ENCODE measurements at regions not wholly inside any gene's neighbourhood (a gene's known extent, or its start where the extent isn't known, plus 50 kb on each side); places are given as distances from the start of the nearest gene placed in this dataset.
"Not testable (repeated sequence)": the region's sequence is repeated elsewhere in the genome, so short reads cannot be mapped to it uniquely, and the experiment has no call there.

GRCh38 chr2:147348931-147349555 is 495.8 kb upstream of the ACVR2A start:
- DNase-seq: no peak

DNA sequence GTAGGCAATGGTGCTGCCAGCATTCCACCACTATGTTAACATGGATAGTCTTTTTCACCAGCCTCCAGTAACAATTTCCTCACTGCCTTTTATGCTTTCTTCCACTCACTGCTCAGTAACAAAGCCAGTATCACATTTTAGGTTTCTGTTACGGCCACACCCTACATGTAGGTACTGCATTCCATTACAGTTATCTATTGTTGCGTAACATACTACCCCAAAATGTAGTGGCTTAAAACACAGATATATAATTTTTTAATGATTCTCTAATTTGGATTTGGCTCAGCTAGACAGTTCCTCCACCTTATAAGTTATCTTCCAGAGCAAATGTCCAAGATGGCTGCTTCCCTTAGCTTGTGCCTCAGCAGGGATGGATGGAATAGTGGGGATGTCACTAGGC is 498.7 kb upstream of the ACVR2A start:
- no peak for DNase-seq

DNA sequence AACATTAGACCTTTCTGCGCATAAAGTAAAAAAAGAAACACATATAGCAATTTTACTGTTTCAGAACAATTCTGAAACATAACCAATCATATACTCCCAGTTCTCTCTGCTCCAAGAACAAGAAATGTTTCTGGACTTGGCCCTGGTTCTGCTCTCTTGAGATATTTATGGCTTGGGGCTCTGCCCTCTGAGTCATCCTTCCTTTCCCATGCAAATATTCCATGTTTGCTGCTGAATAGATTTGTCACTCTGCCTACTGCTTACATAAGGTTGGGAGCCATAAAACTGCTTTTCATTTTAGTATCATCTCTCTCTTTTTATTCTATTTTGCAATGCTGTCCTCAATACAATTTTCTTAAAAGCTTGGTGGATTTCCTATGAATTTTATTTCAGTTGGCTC is 499.6 kb upstream of the ACVR2A start:
- DNase-seq: peak; percentile 35

- no peak for DNase-seq
Observed at GRCh38 chr2:147342329-147342728, 502.5 kb upstream of the ACVR2A start.

- peak; percentile 3 for DNase-seq
Observed at GRCh38 chr2:147331790-147332419, 512.9 kb upstream of the ACVR2A start.

GRCh38 chr2:147330925-147331324 is 513.9 kb upstream of the ACVR2A start:
- DNase-seq: no peak

- DNase-seq: no peak
Observed at GRCh38 chr2:147327613-147328012, 517.2 kb upstream of the ACVR2A start.

GRCh38 chr2:147325990-147326389 is 518.8 kb upstream of the ACVR2A start:
- no peak for DNase-seq

GRCh38 chr2:147320146-147320545 is 524.7 kb upstream of the ACVR2A start:
- no peak for DNase-seq

GRCh38 chr2:147311058-147311430 is 533.8 kb upstream of the ACVR2A start:
- no peak for DNase-seq

DNA sequence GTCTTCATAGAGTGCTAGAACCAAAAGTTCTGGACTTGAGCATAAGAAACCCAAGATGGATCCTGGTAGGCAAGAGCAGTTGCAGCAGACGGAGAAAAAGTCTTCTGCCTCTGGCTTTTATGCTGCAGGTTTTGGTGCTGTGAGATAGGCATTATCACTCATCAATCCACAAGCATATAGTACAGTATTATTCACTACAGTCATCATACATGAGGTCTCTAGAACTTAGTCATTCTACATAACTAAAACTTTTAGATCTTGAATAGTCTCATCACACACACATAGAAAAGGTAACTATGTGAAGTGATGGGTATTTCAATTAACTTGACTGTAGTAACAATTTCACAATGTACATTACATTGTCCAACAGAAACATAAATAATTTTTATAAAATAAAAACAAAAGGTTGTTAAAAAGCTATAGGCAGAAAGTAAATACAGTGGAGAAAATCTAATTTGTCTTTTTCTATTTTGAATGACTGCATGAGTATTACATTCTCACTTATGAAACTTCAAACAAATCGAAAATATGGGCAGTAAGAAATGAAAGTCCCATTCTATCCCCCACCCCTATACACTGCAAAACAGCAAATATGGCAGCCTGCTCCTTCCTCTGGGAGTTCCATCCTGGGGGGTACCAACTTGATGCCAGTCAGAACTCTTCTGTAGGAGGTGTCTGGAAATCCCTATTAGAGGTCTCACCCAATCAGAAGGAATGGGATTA is 534.3 kb upstream of the ACVR2A start:
- DNase-seq: no peak

DNA sequence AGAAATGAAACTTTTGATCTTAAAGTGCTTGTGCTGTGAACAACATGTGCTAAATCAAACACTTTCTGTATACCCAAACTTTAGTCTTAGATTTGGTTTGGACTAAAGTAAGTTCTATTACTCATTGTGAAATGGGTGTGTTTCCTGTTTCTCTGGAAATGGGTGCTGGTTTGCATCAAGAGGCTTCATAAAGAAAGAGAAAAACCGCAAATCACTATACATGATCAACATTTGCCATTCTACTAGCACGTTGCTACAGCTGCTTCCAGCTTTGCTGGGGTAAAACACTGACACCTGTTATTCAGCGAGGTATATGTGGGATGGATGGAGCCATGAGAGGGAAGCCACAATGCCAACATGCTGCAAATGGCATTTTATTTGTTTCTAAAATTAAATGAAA is 547.0 kb upstream of the ACVR2A start:
- no peak for DNase-seq

GRCh38 chr2:147294825-147295392 is 549.9 kb upstream of the ACVR2A start:
- DNase-seq: no peak

- DNase-seq: no peak
Observed at GRCh38 chr2:147293991-147294824, 550.6 kb upstream of the ACVR2A start.

- DNase-seq: no peak
Observed at GRCh38 chr2:147288131-147288530, 556.7 kb upstream of the ACVR2A start.

GRCh38 chr2:147275943-147276342 is 568.9 kb upstream of the ACVR2A start:
- DNase-seq: no peak

- DNase-seq: no peak
Observed at GRCh38 chr2:147273628-147274027, 571.2 kb upstream of the ACVR2A start.

- DNase-seq: no peak
Observed at GRCh38 chr2:147273106-147273505, 571.7 kb upstream of the ACVR2A start.

DNA sequence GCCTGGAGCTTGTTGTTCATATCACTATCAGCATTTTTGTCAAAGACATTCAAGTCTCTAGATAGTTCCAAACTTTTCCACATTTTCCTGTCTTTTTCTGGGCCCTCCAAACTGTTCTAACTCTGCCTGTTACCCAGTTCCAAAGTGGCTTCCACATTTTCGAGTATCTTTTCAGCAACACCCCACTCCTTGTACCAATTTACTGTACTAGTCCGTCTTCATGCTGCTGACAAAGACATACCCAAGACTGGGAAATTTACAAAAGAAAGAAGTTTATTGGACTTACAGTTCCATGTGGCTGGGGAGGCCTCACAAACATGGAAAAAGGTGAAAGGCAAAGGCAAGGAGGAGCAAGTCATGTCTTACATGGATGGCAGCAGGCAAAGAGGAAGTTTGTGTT is 575.2 kb upstream of the ACVR2A start:
- not testable (repeated sequence) for DNase-seq

DNA sequence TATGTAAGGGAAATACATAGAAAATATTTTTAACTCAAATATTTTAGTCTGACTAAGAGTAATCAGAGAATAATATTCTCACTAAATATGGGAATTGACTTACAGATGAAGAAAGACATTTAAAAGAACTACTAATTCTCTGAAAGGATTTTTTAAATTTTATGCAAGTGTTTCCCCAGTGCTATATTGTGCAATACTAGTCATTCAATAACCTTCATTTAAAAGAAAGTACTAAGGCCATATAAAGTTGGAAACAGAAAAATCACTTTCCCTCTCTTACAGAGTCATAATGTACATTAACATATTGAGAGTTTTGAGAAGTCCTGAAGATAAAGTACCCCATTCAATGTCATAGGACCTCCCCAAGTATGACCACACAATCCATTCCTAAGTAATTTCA is 584.6 kb upstream of the ACVR2A start:
- no peak for DNase-seq

GRCh38 chr2:147255812-147256211 is 589.0 kb upstream of the ACVR2A start:
- no peak for DNase-seq

DNA sequence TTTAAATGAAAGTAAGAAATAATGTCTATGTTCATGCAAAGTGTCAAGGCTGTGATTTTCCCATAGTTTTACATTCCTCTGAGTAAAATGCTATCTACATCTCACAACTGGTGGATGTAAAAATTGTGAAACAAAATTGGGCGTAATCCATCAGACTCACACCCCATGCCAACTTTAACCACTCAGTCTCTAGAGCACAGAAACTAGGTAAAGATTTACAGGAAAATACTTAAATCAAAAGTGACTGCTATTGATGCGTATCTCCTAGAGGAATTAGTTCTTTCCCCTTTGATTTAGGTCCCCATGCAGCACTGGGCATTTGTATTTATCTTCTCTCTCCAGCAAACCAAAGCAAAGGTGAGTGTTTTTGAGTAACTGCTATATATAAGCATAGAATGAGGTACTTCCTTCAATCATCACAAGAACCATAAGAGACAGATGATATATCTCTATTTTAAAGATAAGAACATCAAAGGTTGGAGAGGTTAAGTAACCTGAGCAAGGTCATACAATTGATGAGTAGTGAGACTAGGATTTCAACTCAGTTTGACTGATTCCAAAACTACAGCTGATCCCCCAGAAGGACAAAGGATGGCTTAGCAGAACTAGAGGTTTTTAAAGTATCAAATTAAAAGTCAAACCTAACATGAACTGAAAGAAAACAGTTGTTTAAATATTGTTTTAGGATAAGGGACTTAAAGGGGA is 594.0 kb upstream of the ACVR2A start:
- no peak for DNase-seq

Measured in EL (cell line).